ENCODE measurements at regions not wholly inside any gene's neighbourhood (a gene's known extent, or its start where the extent isn't known, plus 50 kb on each side); places are given as distances from the start of the nearest gene placed in this dataset.

DNA sequence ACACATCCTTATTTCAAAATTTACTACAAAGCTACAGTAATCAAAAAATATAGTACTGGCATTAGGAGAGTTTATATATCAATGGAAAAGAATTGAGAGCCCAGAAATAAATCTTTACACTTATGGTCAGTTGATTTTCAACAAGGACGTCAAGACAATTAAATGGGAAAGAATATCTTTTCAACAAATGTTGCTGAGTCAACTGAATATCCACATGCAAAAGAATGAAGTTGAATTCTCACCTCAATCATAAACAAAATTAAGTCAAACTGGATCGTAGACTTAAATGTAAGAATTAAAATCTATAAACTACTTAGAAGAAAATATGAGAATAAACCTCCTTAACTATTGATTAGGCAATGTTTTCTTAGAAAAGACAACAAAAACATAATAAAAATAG lies 61.5 kb upstream of the PRR16 start:
- TF ChIP-seq, protein P1, sequence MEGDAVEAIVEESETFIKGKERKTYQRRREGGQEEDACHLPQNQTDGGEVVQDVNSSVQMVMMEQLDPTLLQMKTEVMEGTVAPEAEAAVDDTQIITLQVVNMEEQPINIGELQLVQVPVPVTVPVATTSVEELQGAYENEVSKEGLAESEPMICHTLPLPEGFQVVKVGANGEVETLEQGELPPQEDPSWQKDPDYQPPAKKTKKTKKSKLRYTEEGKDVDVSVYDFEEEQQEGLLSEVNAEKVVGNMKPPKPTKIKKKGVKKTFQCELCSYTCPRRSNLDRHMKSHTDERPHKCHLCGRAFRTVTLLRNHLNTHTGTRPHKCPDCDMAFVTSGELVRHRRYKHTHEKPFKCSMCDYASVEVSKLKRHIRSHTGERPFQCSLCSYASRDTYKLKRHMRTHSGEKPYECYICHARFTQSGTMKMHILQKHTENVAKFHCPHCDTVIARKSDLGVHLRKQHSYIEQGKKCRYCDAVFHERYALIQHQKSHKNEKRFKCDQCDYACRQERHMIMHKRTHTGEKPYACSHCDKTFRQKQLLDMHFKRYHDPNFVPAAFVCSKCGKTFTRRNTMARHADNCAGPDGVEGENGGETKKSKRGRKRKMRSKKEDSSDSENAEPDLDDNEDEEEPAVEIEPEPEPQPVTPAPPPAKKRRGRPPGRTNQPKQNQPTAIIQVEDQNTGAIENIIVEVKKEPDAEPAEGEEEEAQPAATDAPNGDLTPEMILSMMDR (IDR thresholded peaks at IDR 0.05), result no peak
- no peak for TF ChIP-seq POLR2A (IDR thresholded peaks at IDR 0.05)

All from uterus (tissue), 2 donors.